ENCODE measurements at regions not wholly inside any gene's neighbourhood (a gene's known extent, or its start where the extent isn't known, plus 50 kb on each side); places are given as distances from the start of the nearest gene placed in this dataset.

DNA sequence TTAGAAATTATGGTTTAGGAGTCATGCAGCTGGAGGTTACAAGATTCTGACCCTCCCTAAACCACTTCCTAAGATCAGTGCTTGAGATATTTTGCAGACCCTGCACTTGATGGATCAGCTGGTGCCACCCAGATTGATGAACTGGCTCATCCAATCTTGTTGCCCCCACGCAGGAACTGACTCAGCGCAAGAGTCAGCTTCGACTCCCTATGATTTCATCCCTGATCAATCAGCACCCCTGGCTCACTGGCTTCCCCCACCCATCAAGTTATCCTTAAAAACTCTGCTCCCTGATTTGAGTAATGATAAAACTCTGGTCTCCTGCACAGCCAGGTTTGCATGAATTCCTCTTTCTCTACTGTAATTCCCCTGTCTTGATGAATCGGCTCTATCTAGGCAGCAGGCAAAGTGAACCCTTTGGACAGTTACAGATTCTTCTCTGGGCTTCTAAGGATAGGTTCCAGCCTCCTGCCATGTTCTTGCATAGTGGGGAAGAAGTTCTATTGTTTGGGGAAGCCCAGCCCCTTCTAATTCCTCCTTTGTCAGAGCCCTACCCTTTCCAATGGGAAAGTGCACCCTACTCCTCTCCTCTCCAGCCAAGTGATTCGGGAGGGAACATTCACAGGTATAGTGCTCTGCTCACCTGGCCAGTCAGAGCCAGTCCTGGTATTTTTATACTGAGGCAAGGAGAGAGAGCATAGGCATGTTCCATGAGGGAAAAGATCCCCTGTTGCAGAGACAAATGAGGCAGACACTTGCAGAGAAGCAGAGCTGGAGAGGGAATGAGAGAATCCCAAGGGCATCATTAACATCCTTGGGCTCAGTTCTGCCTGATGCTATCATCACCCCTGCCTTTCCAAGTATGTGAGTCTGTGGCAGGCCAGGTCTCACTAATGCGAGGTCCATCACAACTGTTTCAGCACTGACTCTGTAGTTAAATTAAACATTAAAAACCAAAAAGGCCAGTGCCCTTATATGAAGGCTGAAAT, 224.4 kb upstream of the GALNT17 start:
- DNase-seq, result no peak

DNA sequence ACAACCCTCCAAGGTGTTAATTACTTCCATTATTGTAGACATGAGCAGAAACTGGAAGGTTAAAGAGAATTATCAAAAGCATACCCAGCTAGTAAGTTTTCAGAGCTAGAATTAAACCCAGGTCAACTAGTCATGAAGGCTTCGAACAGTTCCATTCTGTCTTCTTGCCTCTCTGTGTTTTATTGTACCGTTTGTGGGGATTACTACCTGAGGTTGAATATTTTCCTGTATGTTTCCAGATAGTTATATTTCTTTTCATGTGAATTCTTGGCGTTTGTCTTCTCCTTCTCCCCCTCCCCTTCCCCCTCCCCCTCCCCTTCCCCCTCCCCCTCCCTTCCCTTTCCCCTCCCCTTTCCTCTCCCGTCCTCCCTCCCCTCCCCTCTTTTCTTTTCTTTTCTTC, 218.0 kb upstream of the GALNT17 start:
- no peak for DNase-seq

DNA sequence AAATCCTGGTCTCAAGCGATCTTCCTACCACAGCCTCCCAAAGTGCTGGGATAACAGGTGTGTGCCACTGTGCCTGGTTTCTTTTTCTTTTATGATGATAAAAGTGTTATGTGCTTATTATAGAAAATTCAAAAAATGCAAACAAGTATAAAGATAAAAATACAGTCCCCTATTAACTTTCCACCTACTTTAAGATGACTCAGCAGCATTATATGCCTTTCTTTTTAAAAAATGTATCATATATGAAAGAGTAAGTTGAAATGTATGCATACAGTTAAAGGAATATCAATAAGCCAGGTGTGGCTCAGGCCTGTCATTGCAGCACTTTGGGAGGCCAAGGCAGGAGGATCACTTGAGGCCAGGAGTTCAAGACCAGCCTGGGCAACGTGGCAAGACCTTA, 216.9 kb upstream of the GALNT17 start:
- no peak for DNase-seq

GRCh38 chr7:70919481-70920073, 212.4 kb upstream of the GALNT17 start:
- no peak for DNase-seq

DNA sequence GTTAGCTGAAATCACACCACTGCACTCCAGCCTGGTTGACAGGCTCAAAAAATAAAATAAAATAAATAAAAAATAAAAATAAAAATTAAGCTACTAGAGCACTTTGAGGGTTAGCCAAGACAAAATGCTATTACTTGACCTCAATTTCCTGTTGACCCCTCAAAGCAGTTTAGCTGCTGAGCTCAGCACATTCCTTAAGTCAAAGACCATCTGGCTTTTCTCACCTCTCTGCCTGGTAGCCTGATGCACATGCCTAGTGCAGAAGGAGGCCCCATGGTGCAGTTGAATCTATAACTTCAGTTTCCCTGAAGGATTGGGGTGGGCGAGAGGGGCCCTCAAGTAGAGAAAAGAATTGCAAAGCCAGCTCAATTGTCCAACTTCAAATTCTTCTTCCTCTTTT, 211.1 kb upstream of the GALNT17 start:
- DNase-seq, result no peak

- DNase-seq, result no peak
Measured at GRCh38 chr7:70923181-70923845, 208.6 kb upstream of the GALNT17 start.

DNA sequence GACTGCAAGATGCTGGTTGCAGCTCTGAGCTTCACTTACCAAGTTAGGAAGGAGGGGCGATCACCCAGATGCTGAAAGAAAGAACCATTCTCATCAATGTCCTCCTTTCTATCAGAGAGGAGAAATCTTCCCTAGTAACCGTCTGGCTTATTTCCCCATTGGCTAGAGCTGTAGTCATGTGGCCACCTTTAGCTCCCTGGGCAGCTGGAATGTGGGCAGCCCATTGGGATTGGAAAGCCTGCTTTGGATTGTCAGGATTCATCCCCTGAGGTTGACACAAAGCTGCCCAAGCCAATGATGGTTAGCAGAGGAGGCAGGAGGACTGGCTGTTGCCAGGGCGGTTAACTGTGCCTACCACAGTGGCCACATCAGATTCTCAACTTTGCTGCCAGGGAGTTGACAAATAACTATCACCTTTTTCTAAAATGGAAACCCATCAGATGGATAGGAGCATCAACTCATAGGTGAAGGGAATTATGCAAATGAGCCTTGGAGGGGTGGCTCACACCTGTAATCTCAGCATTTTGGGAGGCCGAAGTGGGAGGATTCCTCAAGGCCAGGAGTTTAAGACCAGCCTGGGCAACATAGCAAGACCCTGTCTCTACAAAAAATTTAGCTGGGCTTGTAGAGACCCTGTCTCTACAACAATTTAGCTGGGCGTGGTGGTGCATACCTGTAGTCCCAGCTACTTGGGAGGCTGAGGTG, 206.4 kb upstream of the GALNT17 start:
- no peak for DNase-seq

DNA sequence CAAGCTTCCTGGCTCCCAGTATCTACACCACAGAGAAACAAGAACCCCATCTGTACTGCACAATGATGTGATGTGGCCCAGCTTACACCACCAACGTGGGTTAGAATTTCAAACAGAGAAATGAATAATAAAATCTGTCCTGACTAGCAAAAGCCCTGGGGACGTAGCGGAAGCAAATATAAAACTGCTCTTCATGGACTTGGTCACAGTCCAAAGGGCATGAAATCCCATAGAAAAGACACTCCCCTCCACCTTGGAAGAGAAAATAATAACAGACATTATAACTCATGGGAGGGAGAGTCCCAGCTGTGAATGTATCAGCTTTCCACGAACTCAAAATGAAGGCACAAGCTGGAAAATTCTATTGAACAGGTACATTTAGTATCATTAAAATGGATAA, 205.3 kb upstream of the GALNT17 start:
- DNase-seq, result no peak

GRCh38 chr7:70935311-70935710, 196.6 kb upstream of the GALNT17 start:
- DNase-seq, result no peak

- no peak for DNase-seq
Measured at GRCh38 chr7:70935854-70936253, 196.1 kb upstream of the GALNT17 start.

GRCh38 chr7:70937424-70937823, 194.5 kb upstream of the GALNT17 start:
- no peak for DNase-seq

DNA sequence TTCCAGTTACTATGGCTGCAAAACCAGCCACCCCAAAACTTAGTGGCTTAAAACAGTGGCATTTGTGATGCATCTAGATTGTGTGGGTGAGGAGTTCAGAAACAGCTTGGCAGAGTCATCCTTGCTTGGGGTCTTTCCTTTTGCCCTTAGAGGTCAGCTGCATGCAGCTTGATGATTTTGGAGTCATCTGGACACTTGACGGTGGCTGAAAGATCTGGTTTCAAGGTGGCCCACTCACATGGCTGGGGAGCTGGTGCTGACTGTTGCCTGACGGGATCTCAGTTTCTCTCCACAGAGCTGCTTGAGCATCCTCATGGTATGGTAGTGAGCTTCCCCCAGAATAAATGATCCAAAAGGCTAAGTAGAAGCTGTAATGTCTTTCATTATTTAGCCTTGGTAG, 191.3 kb upstream of the GALNT17 start:
- no peak for DNase-seq

GRCh38 chr7:70942791-70943190, 189.2 kb upstream of the GALNT17 start:
- DNase-seq, result no peak

DNA sequence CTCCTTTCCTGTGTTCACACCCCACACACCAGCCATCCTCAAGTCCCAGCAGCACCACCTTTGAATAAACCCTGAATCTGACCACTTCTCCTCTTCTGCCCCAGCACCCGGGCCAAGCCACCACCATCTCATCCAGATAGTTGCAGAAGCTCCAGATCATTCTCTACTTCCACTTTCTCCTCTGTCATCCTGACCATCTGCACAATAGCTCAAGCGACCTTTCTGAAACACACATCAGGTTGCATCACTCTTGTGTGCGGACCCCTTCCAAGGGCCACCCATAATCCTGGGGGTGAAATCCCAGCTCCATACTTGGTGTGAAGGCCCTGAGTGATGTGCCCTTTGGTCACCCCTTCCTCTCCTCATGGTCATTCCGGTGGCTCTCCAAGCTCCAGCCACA, 187.4 kb upstream of the GALNT17 start:
- DNase-seq, result no peak

GRCh38 chr7:70947181-70947580, 184.8 kb upstream of the GALNT17 start:
- DNase-seq, result no peak

DNA sequence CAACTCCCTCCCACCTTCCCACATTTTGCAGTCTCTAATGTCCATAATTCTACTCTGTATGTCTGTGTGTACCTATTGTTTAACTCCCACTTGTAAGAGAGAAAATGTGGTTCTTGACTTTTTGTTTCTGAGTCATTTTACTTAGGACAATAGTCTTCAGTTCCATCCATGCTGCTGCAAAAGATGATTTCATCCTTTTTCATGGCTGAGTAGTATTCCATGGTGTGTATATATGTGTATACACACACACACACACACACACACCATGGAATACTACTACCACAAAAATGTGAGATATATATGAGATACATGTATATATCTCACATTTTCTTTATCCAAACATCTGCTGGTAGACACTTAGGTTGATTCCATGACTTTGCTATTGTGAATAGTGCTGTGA, 182.1 kb upstream of the GALNT17 start:
- DNase-seq, result no peak

- no peak for DNase-seq
Measured at GRCh38 chr7:70951271-70951962, 180.5 kb upstream of the GALNT17 start.

DNA sequence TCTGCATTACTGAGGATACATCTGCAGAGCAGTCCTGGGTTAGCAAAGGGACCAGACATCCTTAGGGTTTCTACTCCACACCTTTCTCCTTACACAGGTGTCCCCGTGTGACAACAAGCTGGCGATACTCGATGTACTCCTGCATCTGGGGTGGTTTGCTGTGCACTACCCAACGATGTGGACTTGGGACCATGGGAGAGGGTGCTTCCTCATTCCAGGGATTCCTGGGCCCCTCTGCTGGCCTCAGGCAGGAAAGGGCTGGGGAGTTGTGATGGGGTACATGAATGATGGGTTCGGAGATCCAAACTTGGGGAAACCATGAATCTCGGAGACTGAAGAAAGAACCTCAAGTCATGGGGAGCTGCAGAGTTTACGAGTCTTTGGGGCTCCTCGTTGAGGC, 179.6 kb upstream of the GALNT17 start:
- no peak for DNase-seq

GRCh38 chr7:70953331-70953741, 178.6 kb upstream of the GALNT17 start:
- no peak for DNase-seq

GRCh38 chr7:70953796-70954195, 178.1 kb upstream of the GALNT17 start:
- no peak for DNase-seq

DNA sequence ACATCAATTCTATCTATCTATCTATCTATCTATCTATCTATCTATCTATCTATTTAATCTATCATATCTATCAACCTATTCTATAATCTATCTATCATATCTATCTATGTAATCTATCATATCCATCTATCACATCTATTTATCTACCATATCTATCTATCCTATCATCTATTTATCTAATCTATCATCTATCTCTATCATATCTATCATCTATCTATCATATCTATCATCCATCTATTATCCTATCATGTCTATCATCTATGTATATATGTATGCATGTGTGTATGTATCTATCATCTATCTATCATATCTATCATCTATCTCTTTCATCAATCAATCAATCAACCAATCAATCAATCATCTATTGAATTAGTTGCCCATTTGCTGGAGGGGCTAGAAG, 159.3 kb upstream of the GALNT17 start:
- no peak for DNase-seq

- no peak for DNase-seq
Measured at GRCh38 chr7:70975754-70976153, 156.2 kb upstream of the GALNT17 start.

GRCh38 chr7:70986297-70986696, 145.6 kb upstream of the GALNT17 start:
- no peak for DNase-seq
